ENCODE measurements at regions not wholly inside any gene's neighbourhood (a gene's known extent, or its start where the extent isn't known, plus 50 kb on each side); places are given as distances from the start of the nearest gene placed in this dataset.

DNA sequence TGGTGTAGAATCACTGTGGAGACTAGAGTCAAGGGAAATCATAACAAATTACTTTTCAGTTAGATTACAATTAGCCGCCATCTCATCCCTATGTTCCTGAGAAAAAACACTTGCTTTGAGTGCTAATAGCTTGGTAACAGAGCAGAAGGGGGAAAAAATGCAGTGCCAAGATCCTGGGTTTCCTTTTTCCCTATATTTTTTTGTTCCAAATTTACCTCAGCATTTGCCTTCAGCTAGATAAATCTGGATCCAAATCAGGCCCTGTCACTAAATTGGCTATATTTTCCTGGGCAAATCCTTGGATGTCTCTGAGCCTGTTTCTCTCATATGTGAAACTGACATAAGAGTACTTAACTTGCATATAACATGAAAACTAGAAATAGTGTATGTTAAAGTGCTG is 86.0 kb downstream of the TENT5A start:
- H3K4me1 ChIP-seq (ENCODE audit: control insufficient read depth, insufficient read depth, low read length) = no peaks in the 10 kb centered on the region
- H3K36me3 ChIP-seq (ENCODE audit: control insufficient read depth, insufficient read depth, low read length) = no peaks in the 10 kb centered on the region
- no peaks in the 10 kb centered on the region for H3K9me3 ChIP-seq (ENCODE audit: control insufficient read depth, low read length)
- H3K27ac ChIP-seq (ENCODE audit: insufficient read depth, low read depth, low read length, poor library complexity, severe bottlenecking) = no peak overlapping the region
- no peak overlapping the region for H3K4me3 ChIP-seq (ENCODE audit: insufficient read depth, low read depth, low read length)
- 90 to 95% methylated on average over 1 of the region's 1 CpG for WGBS, 2 experiments
- no peaks in the 10 kb centered on the region for H3K27me3 ChIP-seq (ENCODE audit: control insufficient read depth, insufficient read depth, low read length, poor library complexity, severe bottlenecking)

DNA sequence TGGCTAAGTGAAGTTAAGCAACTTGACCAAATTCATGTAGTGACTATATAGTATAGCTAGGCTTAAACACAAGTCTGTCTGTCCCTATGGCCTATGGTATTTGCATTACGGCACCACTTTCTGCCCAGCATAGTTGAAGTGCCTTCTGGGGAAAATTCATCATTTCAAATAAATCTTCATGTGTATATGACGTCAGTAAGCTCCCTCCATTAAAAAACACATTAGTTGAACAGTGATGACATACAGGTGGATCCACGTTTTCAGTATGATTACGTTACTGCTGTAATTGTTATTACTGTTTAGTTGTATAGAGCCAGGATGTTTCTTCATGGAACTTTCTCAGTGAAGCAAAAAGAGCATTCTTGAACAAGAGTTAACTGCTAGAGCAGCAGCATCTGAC is 96.2 kb downstream of the TENT5A start:
- H3K9me3 ChIP-seq (ENCODE audit: control insufficient read depth, low read length) = no peaks in the 10 kb centered on the region
- H3K27me3 ChIP-seq (ENCODE audit: control insufficient read depth, insufficient read depth, low read length, poor library complexity, severe bottlenecking) = no peaks in the 10 kb centered on the region
- no peak overlapping the region for H3K27ac ChIP-seq (ENCODE audit: insufficient read depth, low read depth, low read length, poor library complexity, severe bottlenecking)
- no peaks in the 10 kb centered on the region for H3K36me3 ChIP-seq (ENCODE audit: control insufficient read depth, insufficient read depth, low read length)
- 97 to 100% methylated on average over 4 of the region's 4 CpGs for WGBS, 2 experiments
- H3K4me3 ChIP-seq (ENCODE audit: insufficient read depth, low read depth, low read length) = no peak overlapping the region
- H3K4me1 ChIP-seq (ENCODE audit: control insufficient read depth, insufficient read depth, low read length) = no peaks in the 10 kb centered on the region

DNA sequence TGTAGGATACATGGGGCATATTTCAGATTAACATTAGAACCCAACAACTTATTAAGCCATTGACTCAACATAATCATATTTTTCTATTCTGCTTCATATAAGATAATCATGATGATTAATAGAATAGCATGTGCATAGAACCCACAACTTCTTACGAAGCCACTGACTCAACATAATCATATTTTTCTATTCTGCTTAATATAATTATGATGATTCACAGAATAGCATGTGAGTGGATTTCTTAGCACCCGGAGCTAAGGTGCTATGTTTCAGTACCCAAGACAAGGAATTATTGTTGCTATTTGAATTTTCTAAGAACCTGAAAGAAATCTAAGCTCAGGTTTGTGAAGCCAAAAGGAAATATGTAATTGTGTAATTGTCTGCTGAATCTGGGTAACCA is 96.8 kb downstream of the TENT5A start:
- no peaks in the 10 kb centered on the region for H3K36me3 ChIP-seq (ENCODE audit: control insufficient read depth, insufficient read depth, low read length)
- H3K4me3 ChIP-seq (ENCODE audit: insufficient read depth, low read depth, low read length) = no peak overlapping the region
- WGBS, 2 experiments = 94 to 100% methylated on average over 1 of the region's 2 CpGs
- no peaks in the 10 kb centered on the region for H3K4me1 ChIP-seq (ENCODE audit: control insufficient read depth, insufficient read depth, low read length)
- H3K27me3 ChIP-seq (ENCODE audit: control insufficient read depth, insufficient read depth, low read length, poor library complexity, severe bottlenecking) = no peaks in the 10 kb centered on the region
- H3K9me3 ChIP-seq (ENCODE audit: control insufficient read depth, low read length) = no peaks in the 10 kb centered on the region
- H3K27ac ChIP-seq (ENCODE audit: insufficient read depth, low read depth, low read length, poor library complexity, severe bottlenecking) = no peak overlapping the region

DNA sequence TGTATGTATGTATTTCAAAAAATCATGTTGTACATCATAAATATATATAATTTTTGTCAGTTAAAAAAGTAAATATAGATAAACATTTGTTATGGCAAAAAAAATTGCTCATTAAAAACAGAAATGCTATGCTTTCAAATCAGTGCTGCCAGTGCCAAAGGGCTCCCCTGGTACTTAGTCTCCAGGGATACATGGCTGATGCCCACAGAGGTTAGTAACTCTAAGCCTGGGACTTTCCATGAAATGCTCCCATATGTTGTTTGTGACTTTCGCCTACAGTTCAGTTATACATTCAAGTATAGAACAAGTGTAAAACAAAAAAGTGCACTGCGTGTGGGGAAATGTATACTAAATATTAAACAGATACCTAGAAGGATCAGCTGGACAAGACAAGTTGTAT is 104.0 kb downstream of the TENT5A start:
- Histone ChIP-seq H3K27ac (ENCODE audit: insufficient read depth, low read depth, low read length, poor library complexity, severe bottlenecking) (no peak overlapping the region), H3K4me3 (ENCODE audit: insufficient read depth, low read depth, low read length) (no peak overlapping the region), H3K27me3 (ENCODE audit: control insufficient read depth, insufficient read depth, low read length, poor library complexity, severe bottlenecking) (no peaks in the 10 kb centered on the region), H3K4me1 (ENCODE audit: control insufficient read depth, insufficient read depth, low read length) (no peaks in the 10 kb centered on the region), H3K9me3 (ENCODE audit: control insufficient read depth, low read length) (no peaks in the 10 kb centered on the region), H3K36me3 (ENCODE audit: control insufficient read depth, insufficient read depth, low read length) (no peaks in the 10 kb centered on the region)
- 91 to 100% methylated on average over 1 to 2 of the region's 2 CpGs for WGBS, 2 experiments

DNA sequence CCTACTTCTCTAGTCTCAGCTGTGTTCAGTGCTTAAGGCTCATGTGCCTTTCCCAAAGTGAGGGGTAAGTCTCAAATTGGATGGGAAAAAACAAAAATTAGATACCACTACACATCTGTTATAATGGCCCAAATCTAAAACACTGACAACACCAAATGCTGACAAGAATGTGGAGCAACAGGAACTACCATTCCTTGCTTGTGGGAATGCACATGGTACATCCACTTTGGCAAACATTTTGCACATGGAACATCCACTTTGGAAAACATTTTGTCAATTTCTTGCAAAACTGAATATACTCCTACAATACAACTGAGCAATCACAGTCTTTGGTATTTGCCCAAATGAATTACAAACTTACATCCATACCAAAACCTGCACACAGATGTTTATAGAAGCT is 109.3 kb downstream of the TENT5A start:
- no peaks in the 10 kb centered on the region for H3K27me3 ChIP-seq (ENCODE audit: control insufficient read depth, insufficient read depth, low read length, poor library complexity, severe bottlenecking)
- H3K4me3 ChIP-seq (ENCODE audit: insufficient read depth, low read depth, low read length) = no peak overlapping the region
- no peak overlapping the region for H3K27ac ChIP-seq (ENCODE audit: insufficient read depth, low read depth, low read length, poor library complexity, severe bottlenecking)
- H3K4me1 ChIP-seq (ENCODE audit: control insufficient read depth, insufficient read depth, low read length) = no peaks in the 10 kb centered on the region
- H3K9me3 ChIP-seq (ENCODE audit: control insufficient read depth, low read length) = no peaks in the 10 kb centered on the region
- no peaks in the 10 kb centered on the region for H3K36me3 ChIP-seq (ENCODE audit: control insufficient read depth, insufficient read depth, low read length)

GRCh38 chr6:81640891-81641290 is 111.6 kb downstream of the TENT5A start:
- no peaks in the 10 kb centered on the region for H3K4me1 ChIP-seq (ENCODE audit: control insufficient read depth, insufficient read depth, low read length)
- no peak overlapping the region for H3K27ac ChIP-seq (ENCODE audit: insufficient read depth, low read depth, low read length, poor library complexity, severe bottlenecking)
- H3K4me3 ChIP-seq (ENCODE audit: insufficient read depth, low read depth, low read length) = no peak overlapping the region
- H3K36me3 ChIP-seq (ENCODE audit: control insufficient read depth, insufficient read depth, low read length) = no peaks in the 10 kb centered on the region
- no peaks in the 10 kb centered on the region for H3K27me3 ChIP-seq (ENCODE audit: control insufficient read depth, insufficient read depth, low read length, poor library complexity, severe bottlenecking)
- 90 to 95% methylated on average over 1 of the region's 1 CpG for WGBS, 2 experiments
- no peaks in the 10 kb centered on the region for H3K9me3 ChIP-seq (ENCODE audit: control insufficient read depth, low read length)

DNA sequence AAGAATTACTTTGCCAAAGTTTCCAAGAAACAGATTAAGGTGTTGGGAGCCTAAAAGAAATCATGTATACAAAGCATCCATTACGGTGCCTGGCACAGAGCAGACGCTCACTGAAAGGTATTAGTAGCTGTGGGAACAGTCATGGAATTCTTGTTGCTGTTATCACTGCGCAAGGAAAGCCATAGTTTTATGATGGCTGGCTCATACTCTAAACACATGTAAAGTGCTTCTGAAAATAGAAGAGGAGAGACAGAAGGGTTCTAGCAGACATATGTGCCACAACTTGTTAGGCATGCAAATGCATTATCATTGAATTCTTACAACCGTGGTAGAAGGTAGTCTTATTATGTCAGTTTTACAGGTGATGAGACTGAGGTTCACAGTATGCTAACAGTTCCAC is 112.4 kb downstream of the TENT5A start:
- Histone ChIP-seq H3K9me3 (ENCODE audit: control insufficient read depth, low read length) (no peaks in the 10 kb centered on the region), H3K4me1 (ENCODE audit: control insufficient read depth, insufficient read depth, low read length) (no peaks in the 10 kb centered on the region), H3K27ac (ENCODE audit: insufficient read depth, low read depth, low read length, poor library complexity, severe bottlenecking) (no peak overlapping the region), H3K36me3 (ENCODE audit: control insufficient read depth, insufficient read depth, low read length) (no peaks in the 10 kb centered on the region), H3K27me3 (ENCODE audit: control insufficient read depth, insufficient read depth, low read length, poor library complexity, severe bottlenecking) (no peaks in the 10 kb centered on the region), H3K4me3 (ENCODE audit: insufficient read depth, low read depth, low read length) (no peak overlapping the region)
- 95 to 97% methylated on average over 4 of the region's 4 CpGs for WGBS, 2 experiments

DNA sequence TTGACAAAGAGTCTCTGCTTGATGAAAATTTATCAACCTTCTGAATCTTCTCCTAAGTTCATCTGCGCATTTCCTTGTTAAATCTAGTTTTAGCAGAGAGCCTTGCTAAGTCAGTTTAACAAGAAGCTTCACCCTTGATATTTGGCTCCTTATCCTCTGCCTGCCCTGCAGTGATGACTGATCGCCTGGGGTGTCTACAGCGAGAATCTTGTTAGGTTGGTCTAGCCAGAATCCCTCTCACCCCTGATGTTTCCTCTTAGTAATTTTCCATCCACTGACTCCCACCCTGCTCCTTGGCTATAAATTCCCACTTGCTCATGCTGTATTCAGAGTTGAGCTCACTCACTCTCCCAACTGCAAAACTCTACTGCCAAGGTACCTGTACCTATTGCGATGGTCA is 114.1 kb downstream of the TENT5A start:
- Histone ChIP-seq H3K36me3 (ENCODE audit: control insufficient read depth, insufficient read depth, low read length) (no peaks in the 10 kb centered on the region), H3K27ac (ENCODE audit: insufficient read depth, low read depth, low read length, poor library complexity, severe bottlenecking) (no peak overlapping the region), H3K4me1 (ENCODE audit: control insufficient read depth, insufficient read depth, low read length) (no peaks in the 10 kb centered on the region), H3K4me3 (ENCODE audit: insufficient read depth, low read depth, low read length) (no peak overlapping the region), H3K27me3 (ENCODE audit: control insufficient read depth, insufficient read depth, low read length, poor library complexity, severe bottlenecking) (no peaks in the 10 kb centered on the region), H3K9me3 (ENCODE audit: control insufficient read depth, low read length) (no peaks in the 10 kb centered on the region)
- 91 to 97% methylated on average over 4 of the region's 4 CpGs for WGBS, 2 experiments

- no peaks in the 10 kb centered on the region for H3K36me3 ChIP-seq (ENCODE audit: control insufficient read depth, insufficient read depth, low read length)
- 92 to 95% methylated on average over 5 of the region's 5 CpGs for WGBS, 2 experiments
- H3K4me1 ChIP-seq (ENCODE audit: control insufficient read depth, insufficient read depth, low read length) = no peaks in the 10 kb centered on the region
- H3K9me3 ChIP-seq (ENCODE audit: control insufficient read depth, low read length) = no peaks in the 10 kb centered on the region
- H3K27me3 ChIP-seq (ENCODE audit: control insufficient read depth, insufficient read depth, low read length, poor library complexity, severe bottlenecking) = no peaks in the 10 kb centered on the region
- no peak overlapping the region for H3K27ac ChIP-seq (ENCODE audit: insufficient read depth, low read depth, low read length, poor library complexity, severe bottlenecking)
- H3K4me3 ChIP-seq (ENCODE audit: insufficient read depth, low read depth, low read length) = no peak overlapping the region
These were observed 115.4 kb downstream of the TENT5A start for GRCh38 chr6:81636930-81637568.

GRCh38 chr6:81634155-81634880 is 118.2 kb downstream of the TENT5A start:
- 93 to 96% methylated on average over 3 of the region's 3 CpGs for WGBS, 2 experiments
- H3K27me3 ChIP-seq (ENCODE audit: control insufficient read depth, insufficient read depth, low read length, poor library complexity, severe bottlenecking) = no peaks in the 10 kb centered on the region
- no peak overlapping the region for H3K27ac ChIP-seq (ENCODE audit: insufficient read depth, low read depth, low read length, poor library complexity, severe bottlenecking)
- H3K4me3 ChIP-seq (ENCODE audit: insufficient read depth, low read depth, low read length) = no peak overlapping the region
- no peaks in the 10 kb centered on the region for H3K9me3 ChIP-seq (ENCODE audit: control insufficient read depth, low read length)
- H3K4me1 ChIP-seq (ENCODE audit: control insufficient read depth, insufficient read depth, low read length) = no peaks in the 10 kb centered on the region
- H3K36me3 ChIP-seq (ENCODE audit: control insufficient read depth, insufficient read depth, low read length) = no peaks in the 10 kb centered on the region
